ENCODE measurements at regions not wholly inside any gene's neighbourhood (a gene's known extent, or its start where the extent isn't known, plus 50 kb on each side); places are given as distances from the start of the nearest gene placed in this dataset.

DNA sequence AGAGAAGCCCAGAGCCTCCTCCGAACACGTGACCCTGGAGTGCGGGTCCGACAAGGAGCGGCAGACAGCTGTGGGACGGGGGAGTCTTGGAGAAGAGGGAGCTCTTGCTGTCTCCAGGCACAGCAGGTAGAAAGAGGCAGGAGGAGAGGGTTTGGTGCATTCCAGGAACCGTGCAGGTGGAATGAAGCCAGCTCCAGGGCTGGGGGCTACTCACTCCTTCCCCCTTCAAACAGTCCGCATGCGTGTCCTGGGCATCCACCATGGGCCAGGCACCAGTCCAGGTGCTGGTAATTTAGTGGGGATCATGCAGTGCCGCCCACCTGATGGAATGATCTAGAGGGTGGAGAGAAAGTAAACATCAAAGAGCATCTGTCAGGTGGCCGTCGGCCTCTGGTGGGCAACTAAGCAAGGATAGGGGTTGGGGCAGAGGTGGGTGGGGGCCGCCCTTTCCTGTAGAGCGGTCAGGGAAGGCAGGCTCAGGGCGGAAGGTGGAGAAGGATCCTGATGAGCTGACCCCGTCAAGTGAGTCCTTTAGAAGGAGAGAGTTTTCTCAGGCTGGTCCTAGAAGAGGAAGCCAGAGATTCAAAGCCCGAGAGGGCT is 850.0 kb downstream of the TBC1D22A start:
- Mint-ChIP-seq H3K9me3 (no peaks in the 10 kb centered on the region), H3K36me3 (ENCODE audit: insufficient read depth in 2 of 2) (no peaks in the 10 kb centered on the region), H3K4me1 (ENCODE audit: low read depth) (no peaks in the 10 kb centered on the region), H3K27me3 (ENCODE audit: low read depth) (no peaks in the 10 kb centered on the region), H3K27ac (no peak overlapping the region), H3K4me3 (no peak overlapping the region)
- ATAC-seq (replicated peaks in 1 of 2) (peak in 1 of 2 donors; percentile 13), DNase-seq (no peak)

DNA sequence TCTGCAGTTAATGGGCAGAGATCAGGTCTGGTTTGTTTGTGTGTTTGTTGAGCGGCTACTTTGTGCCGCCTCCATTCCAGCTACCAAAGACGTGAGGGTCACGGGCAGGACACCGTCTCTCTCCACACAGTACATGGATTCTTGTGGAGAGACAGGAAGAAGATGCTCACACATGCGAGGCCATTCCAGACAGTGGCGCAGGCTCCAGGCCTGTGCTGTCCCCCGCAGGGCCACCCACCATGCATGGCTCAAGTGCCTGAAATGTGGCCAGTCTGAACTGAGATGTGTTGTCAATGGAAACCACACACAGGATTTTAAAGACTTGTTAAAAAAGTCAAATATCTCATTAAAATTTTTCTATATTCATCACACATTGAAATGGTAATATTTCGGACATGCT is 848.3 kb downstream of the TBC1D22A start:
- no peaks in the 10 kb centered on the region for H3K9me3 Mint-ChIP-seq
- ATAC-seq (replicated peaks in 1 of 2): no peak

DNA sequence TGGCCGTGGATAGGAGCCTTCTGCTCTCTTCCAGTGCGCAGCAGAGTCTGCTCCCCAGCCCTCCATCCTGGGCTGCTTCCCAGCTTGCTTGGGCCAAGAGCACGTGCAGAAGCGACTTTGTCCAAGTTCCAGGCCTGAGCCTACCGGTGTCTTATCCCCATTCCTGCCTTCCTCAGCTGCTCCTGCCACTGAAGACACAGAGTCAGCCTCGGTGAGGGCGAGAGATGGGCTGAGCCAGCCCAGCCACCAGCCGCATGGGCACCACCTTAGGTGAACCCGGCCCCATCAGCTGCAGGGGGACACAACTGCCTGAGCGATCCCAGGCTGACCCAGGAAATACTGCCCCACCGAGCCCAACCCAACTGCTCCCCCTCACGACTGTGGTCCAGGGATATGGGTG is 847.8 kb downstream of the TBC1D22A start:
- H3K4me1 Mint-ChIP-seq (ENCODE audit: low read depth): no peaks in the 10 kb centered on the region
- ATAC-seq (replicated peaks in 1 of 2): no peak
- H3K9me3 Mint-ChIP-seq: no peaks in the 10 kb centered on the region
- no peaks in the 10 kb centered on the region for H3K27me3 Mint-ChIP-seq (ENCODE audit: low read depth)
- no peaks in the 10 kb centered on the region for H3K36me3 Mint-ChIP-seq (ENCODE audit: insufficient read depth in 2 of 2)
- no peak overlapping the region for H3K27ac Mint-ChIP-seq
- no peak for DNase-seq
- no peak overlapping the region for H3K4me3 Mint-ChIP-seq

More for the DNA sequence above, 848.3 kb downstream of the TBC1D22A start:
- Mint-ChIP-seq H3K27me3 (ENCODE audit: low read depth) (no peaks in the 10 kb centered on the region), H3K36me3 (ENCODE audit: insufficient read depth in 2 of 2) (no peaks in the 10 kb centered on the region), H3K4me1 (ENCODE audit: low read depth) (no peaks in the 10 kb centered on the region), H3K4me3 (no peak overlapping the region), H3K27ac (no peak overlapping the region)
- no peak for DNase-seq

DNA sequence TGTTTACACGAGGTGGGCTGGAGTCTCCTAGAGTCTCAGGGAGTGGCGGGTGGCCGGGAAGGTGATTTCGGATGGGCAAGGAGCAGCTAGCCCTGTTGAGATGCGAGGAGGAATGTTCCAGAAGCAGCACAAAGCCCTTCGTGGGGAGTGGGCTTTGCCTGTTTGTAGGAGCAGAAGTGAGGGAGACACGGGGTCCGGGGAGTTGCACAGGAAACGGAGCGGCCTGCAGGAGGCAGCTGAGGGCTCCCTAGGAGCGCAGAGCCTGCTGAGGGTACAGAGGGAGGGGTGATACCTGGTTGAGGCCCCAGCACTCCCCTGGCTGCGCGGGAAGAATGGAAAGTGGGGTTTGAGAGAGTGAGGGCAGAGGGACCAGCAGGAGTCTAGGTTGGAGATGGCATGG is 847.2 kb downstream of the TBC1D22A start:
- H3K27ac Mint-ChIP-seq: no peak overlapping the region
- H3K4me1 Mint-ChIP-seq (ENCODE audit: low read depth): no peaks in the 10 kb centered on the region
- H3K4me3 Mint-ChIP-seq: no peak overlapping the region
- no peaks in the 10 kb centered on the region for H3K9me3 Mint-ChIP-seq
- H3K27me3 Mint-ChIP-seq (ENCODE audit: low read depth): no peaks in the 10 kb centered on the region
- H3K36me3 Mint-ChIP-seq (ENCODE audit: insufficient read depth in 2 of 2): no peaks in the 10 kb centered on the region
- DNase-seq: no peak
- no peak for ATAC-seq (replicated peaks in 1 of 2)

DNA sequence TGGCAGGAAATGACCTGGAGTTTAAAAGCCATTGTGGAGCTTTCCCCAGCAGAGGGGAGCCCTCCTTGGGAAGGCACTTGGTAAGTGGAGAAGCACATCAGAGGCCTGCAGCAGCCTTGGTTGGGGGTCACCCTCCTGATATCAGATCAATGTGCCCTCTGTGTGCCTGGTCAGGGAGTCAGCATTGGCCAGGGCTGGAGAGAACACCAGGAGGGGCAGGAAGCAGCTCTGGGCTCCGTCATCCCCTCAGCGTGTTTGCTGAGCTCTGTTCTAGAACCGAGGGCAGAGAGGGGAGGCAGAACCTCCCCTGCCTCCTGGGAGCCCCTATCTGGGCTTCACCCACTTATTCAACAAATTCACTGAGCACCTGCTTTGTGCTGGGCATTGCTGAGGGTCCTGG is 846.0 kb downstream of the TBC1D22A start:
- no peak overlapping the region for H3K27ac Mint-ChIP-seq
- no peak overlapping the region for H3K4me3 Mint-ChIP-seq
- H3K9me3 Mint-ChIP-seq: no peaks in the 10 kb centered on the region
- no peaks in the 10 kb centered on the region for H3K27me3 Mint-ChIP-seq (ENCODE audit: low read depth)
- no peaks in the 10 kb centered on the region for H3K4me1 Mint-ChIP-seq (ENCODE audit: low read depth)
- ATAC-seq (replicated peaks in 1 of 2) (no peak), DNase-seq (no peak)
- H3K36me3 Mint-ChIP-seq (ENCODE audit: insufficient read depth in 2 of 2): no peaks in the 10 kb centered on the region

DNA sequence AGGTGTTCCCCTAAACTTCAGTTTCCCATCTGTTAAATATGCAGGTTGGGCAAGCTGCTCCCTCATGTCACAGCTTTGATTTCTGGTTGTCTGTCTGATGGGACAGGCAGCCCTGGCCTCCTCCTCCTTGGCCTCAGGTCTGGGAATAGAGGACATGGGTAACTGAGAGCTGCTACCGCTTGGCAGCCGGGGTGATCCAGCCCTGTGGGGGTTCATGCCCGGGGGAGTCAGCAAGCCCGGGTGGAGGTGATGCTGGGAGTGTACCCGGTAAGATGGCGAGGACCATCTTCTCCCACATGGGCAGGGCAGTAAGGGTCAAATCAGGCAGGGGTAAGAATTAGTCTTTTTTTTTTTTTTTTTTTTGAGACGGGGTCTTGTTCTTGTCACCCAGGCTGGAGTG is 845.0 kb downstream of the TBC1D22A start:
- ATAC-seq (replicated peaks in 1 of 2): no peak
- no peaks in the 10 kb centered on the region for H3K27me3 Mint-ChIP-seq (ENCODE audit: low read depth)
- H3K27ac Mint-ChIP-seq: no peak overlapping the region
- H3K9me3 Mint-ChIP-seq: no peaks in the 10 kb centered on the region
- H3K4me3 Mint-ChIP-seq: no peak overlapping the region
- no peaks in the 10 kb centered on the region for H3K36me3 Mint-ChIP-seq (ENCODE audit: insufficient read depth in 2 of 2)
- no peak for DNase-seq
- H3K4me1 Mint-ChIP-seq (ENCODE audit: low read depth): no peaks in the 10 kb centered on the region

DNA sequence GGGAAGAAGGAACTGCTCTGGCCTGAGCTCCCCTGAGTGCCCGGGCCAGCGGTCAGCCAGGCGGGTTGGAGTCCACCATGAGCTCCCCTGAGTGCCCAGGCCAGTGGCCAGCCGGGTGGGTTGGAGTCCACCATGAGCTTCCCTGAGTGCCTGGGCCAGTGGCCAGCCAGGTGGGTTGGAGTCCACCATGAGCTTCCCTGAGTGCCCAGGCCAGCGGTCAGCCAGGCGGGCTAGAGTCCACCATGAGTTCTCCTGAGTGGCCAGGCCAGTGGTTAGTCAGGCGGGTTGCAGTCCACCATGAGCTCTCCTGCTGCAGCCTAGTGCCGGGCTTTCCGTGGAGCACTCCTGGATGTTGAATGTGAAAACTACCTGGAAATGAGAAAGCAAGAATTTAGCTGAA is 844.0 kb downstream of the TBC1D22A start:
- peaks cover 0 to 1% of the 10 kb centered on the region in 2 donors for H3K9me3 Mint-ChIP-seq

DNA sequence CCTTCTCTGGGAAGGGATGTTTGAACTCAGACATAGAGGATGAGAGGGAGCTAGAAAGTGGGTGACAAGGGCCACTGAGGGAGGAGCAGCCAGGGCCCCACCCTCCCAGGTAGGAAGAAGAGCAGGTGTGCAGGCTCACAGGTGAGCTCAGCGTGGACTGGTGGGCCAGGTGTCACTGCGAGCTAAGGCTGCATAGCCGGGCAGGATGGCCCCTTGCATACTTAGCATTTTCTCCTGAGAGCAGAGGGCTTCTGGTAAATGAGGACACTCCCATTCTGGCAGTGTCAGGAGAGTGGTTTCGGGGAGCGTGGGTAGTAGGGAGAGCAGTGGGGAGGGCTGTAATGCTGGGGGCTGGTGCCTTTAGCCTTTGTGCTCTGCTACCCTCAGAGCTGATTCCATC is 843.4 kb downstream of the TBC1D22A start:
- DNase-seq (no peak), ATAC-seq (replicated peaks in 1 of 2) (no peak)
- Mint-ChIP-seq H3K4me1 (ENCODE audit: low read depth) (no peaks in the 10 kb centered on the region), H3K36me3 (ENCODE audit: insufficient read depth in 2 of 2) (no peaks in the 10 kb centered on the region), H3K27me3 (ENCODE audit: low read depth) (peaks cover 14% of the 10 kb centered on the region), H3K9me3 (peaks cover 0 to 1% of the 10 kb centered on the region in 2 donors), H3K4me3 (no peak overlapping the region), H3K27ac (no peak overlapping the region)

More for the DNA sequence above, 844.0 kb downstream of the TBC1D22A start:
- H3K4me3 Mint-ChIP-seq: no peak overlapping the region
- H3K36me3 Mint-ChIP-seq (ENCODE audit: insufficient read depth in 2 of 2): no peaks in the 10 kb centered on the region
- H3K27ac Mint-ChIP-seq: no peak overlapping the region
- no peaks in the 10 kb centered on the region for H3K4me1 Mint-ChIP-seq (ENCODE audit: low read depth)
- no peak for DNase-seq
- peaks cover 8% of the 10 kb centered on the region for H3K27me3 Mint-ChIP-seq (ENCODE audit: low read depth)
- ATAC-seq (replicated peaks in 1 of 2): no peak

DNA sequence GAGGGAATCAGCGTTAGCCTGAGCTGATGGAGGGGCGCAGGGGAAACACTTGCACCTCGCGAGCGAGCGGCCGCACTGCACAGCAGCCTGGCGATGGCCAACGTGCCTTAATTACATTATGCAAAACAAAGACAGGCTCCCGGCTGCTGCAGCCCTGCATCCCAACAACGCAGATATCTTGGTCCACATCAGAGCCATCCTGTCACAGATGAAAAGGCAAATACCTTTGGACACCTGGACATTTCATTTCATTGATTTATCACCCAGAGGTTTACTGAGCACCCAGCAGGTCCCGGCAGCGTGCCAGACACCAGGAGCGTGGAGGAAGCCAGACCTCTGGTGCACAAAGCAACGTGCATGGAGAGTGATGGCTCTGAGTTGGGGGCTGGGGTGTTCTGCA is 843.0 kb downstream of the TBC1D22A start:
- Mint-ChIP-seq H3K27me3 (ENCODE audit: low read depth) (peaks cover 14% of the 10 kb centered on the region), H3K4me1 (ENCODE audit: low read depth) (no peaks in the 10 kb centered on the region), H3K27ac (no peak overlapping the region), H3K9me3 (peaks cover 0 to 1% of the 10 kb centered on the region in 2 donors), H3K36me3 (ENCODE audit: insufficient read depth in 2 of 2) (no peaks in the 10 kb centered on the region), H3K4me3 (no peak overlapping the region)
- DNase-seq (no peak), ATAC-seq (replicated peaks in 1 of 2) (no peak)

DNA sequence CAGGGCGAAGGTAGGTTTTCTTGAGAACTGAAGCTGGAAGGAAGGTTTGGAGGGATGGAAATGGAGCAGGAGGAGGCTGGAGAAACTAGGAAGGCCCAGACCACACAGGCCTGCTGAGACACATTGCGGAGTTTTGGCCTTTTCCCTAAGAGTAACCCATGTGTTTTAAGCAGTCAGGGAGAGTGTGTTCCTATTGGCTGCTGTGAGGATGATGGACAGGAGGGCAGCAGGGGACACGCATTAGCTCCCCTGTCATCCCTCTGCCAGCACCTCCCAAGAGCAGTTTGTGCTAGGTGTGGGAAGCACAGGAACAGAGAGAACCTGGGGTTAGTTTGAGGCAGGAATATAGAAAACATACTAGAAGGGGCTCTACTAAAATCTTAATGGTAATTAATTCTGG is 842.1 kb downstream of the TBC1D22A start:
- peaks cover 0 to 1% of the 10 kb centered on the region in 2 donors for H3K9me3 Mint-ChIP-seq
- no peak for DNase-seq
- H3K27ac Mint-ChIP-seq: no peak overlapping the region
- H3K4me1 Mint-ChIP-seq (ENCODE audit: low read depth): no peaks in the 10 kb centered on the region
- no peak for ATAC-seq (replicated peaks in 1 of 2)
- H3K4me3 Mint-ChIP-seq: no peak overlapping the region
- H3K36me3 Mint-ChIP-seq (ENCODE audit: insufficient read depth in 2 of 2): no peaks in the 10 kb centered on the region
- H3K27me3 Mint-ChIP-seq (ENCODE audit: low read depth): peaks cover 14% of the 10 kb centered on the region

DNA sequence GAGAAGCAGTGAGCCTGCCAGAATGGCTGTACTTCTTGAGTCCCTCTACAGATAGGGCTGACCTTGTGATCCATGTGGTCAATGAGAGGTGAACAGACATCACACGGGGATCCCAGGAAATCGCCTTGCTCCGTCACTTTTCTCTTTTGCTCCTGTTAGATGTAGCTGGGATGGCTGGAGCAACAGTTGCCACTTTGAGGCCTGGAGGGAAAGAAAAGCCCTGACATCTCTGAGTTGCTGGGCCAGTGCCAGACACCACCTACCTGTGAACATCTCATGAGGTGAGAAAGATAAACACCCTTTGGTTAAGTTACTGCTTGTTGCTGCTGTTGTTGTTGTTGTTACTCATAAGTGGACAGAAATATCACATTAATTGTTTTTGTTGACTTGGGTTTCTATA is 840.3 kb downstream of the TBC1D22A start:
- ATAC-seq (replicated peaks in 1 of 2) (no peak), DNase-seq (no peak)
- peaks cover 14% of the 10 kb centered on the region for H3K27me3 Mint-ChIP-seq (ENCODE audit: low read depth)
- no peaks in the 10 kb centered on the region for H3K4me1 Mint-ChIP-seq (ENCODE audit: low read depth)
- H3K4me3 Mint-ChIP-seq: no peak overlapping the region
- peaks cover 0 to 2% of the 10 kb centered on the region in 2 donors for H3K9me3 Mint-ChIP-seq
- H3K36me3 Mint-ChIP-seq (ENCODE audit: insufficient read depth in 2 of 2): no peaks in the 10 kb centered on the region
- no peak overlapping the region for H3K27ac Mint-ChIP-seq

DNA sequence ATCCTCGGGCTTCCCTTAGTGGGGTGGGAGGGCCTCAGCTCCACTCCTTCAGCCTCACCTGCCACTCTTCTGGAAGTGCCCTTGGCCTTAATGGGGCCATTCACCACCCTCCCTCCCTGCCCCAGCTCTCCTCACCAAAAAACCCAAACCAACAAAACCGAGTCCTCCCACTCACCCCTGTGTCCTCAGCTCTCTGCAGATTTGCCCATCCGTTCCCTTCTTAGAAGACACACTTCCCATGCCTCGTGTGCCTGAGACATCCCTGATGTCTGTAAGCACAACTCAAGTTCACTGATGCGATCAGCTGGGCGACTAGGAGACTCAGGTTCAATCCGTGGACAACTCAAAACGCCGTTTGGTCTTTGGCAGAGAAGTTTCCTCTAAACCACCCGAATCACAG is 839.2 kb downstream of the TBC1D22A start:
- DNase-seq: no peak
- ATAC-seq (replicated peaks in 1 of 2): no peak
- Mint-ChIP-seq H3K9me3 (peaks cover 0 to 2% of the 10 kb centered on the region in 2 donors), H3K4me3 (no peak overlapping the region), H3K27ac (no peak overlapping the region), H3K27me3 (ENCODE audit: low read depth) (peaks cover 14% of the 10 kb centered on the region), H3K4me1 (ENCODE audit: low read depth) (no peaks in the 10 kb centered on the region), H3K36me3 (ENCODE audit: insufficient read depth in 2 of 2) (no peaks in the 10 kb centered on the region)

DNA sequence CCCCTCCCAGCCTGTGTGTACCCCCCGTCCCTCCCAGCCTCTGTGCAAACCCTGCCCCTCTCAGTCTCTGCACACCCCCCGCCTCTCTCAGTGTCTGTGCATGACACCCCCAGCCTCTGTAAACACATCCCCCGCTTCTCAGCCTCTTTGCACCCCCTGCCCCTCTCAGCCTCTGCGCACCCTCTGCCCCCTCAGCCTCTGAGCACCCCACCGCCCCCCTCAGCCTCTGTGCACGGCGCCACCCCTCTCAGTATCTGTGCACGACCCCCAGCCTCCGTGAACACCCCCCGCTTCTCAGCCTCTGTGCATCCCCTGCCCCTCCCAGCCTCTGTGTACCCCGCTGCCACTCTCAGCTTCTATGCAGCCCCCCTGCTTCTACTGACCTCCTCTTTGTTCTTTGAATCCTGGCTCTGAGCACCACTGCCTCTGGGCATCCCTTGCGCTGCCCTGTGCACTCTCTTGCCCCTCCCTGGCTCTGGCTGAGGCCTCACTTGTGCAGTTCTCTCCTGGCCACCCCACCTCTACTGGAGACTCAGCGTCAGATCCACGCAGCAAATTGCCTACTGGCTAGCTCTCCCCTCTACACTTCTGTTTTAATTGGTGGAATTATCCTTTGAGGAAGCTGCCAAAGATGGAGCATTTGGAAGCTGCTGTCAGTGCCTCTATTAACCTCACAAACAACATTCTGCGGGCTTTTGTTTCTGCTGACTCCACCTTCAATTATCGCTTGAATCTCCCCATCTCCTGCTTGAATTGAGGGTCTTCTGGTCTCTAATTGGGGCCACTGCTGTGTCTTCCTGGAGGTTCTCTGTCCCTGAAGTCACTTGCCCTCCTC is 838.6 kb downstream of the TBC1D22A start:
- Mint-ChIP-seq H3K9me3 (peaks cover 0 to 2% of the 10 kb centered on the region in 2 donors), H3K4me1 (ENCODE audit: low read depth) (no peaks in the 10 kb centered on the region), H3K27me3 (ENCODE audit: low read depth) (peaks cover 14% of the 10 kb centered on the region), H3K27ac (no peak overlapping the region), H3K4me3 (no peak overlapping the region), H3K36me3 (ENCODE audit: insufficient read depth in 2 of 2) (no peaks in the 10 kb centered on the region)
- no peak for ATAC-seq (replicated peaks in 1 of 2)
- DNase-seq: no peak

DNA sequence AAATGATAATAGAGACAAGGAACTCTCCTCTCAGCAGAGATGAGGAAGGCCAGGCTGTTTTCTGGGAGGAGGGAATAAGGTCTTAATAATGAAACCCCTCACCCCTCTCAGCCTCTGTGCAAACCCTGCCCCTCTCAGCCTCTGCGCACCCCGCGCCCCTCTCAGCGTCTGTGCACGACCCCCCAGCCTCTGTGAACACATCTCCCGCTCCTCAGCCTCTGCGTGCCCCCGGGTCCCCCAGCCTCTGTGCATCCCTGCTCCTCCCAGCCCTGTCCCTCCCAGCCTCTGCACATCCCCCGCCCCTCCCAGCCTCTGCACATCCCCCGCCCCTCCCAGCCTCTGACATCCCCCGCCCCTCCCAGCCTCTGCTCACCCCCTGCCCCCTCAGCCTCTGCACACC is 837.8 kb downstream of the TBC1D22A start:
- ATAC-seq (replicated peaks in 1 of 2): no peak

More for the DNA sequence above, 837.8 kb downstream of the TBC1D22A start:
- H3K27ac Mint-ChIP-seq: no peak overlapping the region
- no peak overlapping the region for H3K4me3 Mint-ChIP-seq
- DNase-seq: no peak
- H3K27me3 Mint-ChIP-seq (ENCODE audit: low read depth): peaks cover 14% of the 10 kb centered on the region
- peaks cover 0 to 2% of the 10 kb centered on the region in 2 donors for H3K9me3 Mint-ChIP-seq
- H3K4me1 Mint-ChIP-seq (ENCODE audit: low read depth): no peaks in the 10 kb centered on the region
- H3K36me3 Mint-ChIP-seq (ENCODE audit: insufficient read depth in 2 of 2): no peaks in the 10 kb centered on the region
